DMS53 (cell line): ENCODE measurements at regions not wholly inside any gene's neighbourhood (a gene's known extent, or its start where the extent isn't known, plus 50 kb on each side); places are given as distances from the start of the nearest gene placed in this dataset.

Experiments used
- DNase-seq: peaks from one replicate; lab custom pipeline; 2025; lab: John Stamatoyannopoulos, UW

DNA sequence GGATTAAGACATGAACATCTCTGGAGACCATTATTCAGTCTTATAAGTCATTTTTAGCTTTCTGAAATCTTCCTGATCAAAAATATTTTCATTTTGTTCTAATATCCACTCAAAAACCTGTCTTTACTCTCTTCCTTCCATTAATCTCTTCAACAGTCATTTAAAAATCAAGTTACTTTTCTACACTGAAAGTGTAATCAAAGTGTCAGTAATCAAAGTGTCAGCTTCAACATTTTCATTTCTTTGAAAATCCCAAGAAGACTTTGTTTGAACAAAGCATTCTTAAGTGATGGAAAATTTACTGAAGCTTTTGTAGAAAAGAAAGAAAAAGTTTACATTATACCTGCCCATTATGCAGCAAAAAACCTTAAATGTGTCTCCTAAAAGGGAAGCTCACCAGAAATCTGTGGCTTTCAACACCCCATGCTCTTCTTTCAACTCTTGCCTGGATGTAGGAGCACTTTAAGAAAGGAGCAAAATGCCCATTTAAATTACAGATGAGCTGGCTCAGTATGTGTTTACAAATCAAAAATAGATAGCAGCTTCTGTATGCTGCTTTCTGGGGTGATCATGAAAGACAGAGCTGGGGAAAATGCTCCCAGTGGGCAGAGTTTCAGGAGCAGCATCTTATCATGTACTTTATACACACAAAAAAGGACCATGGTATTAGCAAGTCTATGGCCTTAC, 260.8 kb upstream of the NCAM2 start:
- no peak for DNase-seq

DNA sequence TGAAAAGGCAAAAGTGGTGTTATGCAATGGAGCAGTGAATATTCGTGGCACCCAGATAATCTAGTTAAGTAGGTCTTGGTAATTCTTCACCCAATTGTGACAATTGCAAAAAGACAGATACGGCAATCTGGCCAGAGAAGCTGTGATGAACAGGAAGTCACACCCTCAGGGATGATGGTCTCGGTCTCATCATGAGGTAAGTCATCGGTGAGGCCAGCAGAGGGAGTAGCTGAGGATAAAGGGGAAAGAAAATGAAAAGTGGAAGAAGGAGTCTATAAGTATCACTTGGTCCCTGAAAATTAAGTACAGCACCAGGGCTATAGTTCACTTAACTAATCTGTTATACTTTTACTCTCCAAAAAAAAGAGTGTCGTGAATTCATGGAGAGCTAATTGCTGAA, 258.8 kb upstream of the NCAM2 start:
- DNase-seq = peak; percentile 47

DNA sequence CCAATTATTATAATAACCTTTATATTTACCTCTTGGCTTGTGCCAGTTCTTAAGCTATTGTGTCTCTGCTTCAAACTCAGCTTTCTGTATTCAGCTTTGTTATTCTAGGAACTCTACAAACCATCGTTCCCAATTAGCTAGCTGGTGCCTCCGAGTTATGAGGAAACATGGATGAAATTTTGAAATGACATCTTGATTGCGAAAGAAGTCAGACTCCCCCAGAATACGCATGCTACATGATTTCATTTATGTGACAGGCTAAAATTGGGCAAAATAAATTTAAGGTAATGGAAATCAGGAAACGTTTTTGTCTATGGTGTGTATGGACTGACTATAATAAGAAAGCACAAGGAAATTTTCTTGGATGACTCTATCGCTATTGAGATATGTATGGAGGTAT, 256.8 kb upstream of the NCAM2 start:
- DNase-seq = no peak

DNA sequence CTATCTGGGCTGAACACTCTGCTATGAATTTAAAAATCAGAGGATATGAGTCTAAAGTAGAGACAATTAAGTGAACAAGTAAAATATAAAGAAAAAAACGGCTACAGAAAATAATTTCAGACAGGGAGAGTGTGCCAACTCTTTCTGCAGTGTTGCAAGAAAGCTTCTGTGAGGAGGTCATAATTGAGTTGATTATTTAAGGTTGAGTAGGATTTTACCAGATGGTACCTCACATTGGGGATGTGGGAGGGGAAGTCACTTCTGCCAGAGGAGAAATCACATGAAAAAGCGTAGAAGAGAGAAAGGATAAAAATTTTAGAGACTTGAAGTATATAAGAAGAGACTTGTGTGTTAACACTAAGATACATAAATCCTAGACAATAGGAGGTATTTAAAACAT, 238.0 kb upstream of the NCAM2 start:
- DNase-seq = no peak

DNA sequence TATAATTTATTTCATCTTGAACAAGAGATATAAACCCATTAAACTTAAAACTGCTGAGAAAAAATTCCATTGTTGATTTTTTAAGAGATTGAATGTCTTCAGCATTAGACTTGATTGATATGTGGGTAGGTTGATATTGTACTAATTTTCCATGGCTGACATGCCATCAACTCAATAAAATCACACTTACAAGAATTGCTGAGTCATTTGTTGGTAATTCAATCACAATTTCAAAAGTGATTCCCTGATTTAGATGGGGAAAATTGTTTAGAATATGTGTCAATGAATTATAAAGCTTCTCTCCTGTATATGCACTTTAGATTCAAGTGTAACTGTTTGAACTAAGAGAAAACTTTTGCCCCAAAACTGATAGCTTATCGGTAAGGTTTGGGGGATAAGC, 223.5 kb upstream of the NCAM2 start:
- DNase-seq = no peak

DNA sequence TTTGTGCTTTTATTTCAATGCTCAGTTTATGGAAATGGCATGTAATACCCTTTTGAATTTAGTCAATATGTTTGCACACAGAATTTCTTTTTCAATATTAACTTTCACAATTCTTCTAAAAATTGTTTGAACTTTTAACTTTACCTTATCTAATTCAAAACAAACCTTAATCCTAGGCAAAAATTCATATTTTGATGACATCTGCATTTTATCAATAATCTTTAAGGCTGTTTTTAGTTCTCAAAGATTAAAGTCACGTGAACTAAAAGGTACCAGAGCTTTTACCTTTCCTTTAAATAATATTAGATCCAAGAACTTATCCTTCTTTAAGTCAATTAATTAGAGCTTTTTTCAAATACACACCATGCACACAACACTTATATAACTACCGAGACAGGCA, 218.9 kb upstream of the NCAM2 start:
- no peak for DNase-seq

DNA sequence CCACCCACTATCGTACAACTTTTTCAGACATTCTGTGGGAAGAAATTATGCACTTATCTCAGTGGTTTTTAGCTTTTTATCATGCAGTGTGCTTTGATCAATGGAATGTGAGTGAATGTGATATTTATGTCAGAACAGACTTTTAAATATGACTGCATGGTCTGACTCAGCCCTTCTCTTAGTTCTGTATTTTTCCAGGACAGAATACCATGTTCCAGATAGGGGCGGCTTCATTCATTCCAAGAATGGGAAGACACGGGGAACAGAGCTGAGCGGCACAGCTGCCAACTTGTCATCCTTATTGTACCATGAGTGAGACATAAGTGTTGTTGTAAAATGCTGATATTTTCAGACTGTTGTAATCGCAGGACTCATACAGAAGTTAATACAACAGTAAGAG, 214.6 kb upstream of the NCAM2 start:
- no peak for DNase-seq

DNA sequence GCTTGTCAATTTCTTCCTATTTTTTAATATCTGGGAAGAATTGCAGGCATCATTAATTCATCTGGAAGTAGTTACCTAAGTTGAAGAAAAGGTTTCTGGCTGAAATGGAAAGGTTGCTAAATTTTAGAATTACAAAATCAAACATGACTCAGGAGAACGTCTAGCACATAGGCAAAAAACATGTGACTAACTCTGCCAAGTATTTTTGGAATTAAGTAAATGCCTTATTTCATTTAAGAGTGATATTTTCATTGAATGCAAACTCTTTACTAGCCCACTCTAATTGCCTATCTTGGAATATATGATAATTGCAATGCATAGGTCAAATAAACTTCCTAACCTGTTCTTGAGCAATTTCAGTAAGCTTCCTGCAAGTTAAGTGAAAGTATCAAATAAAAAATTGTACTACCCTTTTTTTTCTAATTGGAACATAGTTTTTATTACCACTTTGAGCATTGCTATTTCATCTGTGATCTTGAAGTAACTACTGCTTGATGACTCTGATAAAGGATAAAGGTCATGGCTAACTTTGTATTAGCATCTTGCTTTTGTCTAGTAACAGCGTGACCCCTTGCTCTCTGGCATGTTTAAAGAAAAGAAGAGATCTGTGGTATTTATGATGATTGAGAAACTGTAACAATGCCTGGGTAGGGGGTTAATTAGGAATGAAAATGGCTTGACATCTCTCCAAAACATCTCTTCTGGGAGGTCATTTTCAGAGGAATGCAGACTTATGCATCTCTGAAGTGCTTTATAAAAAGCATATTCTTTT, 208.3 kb upstream of the NCAM2 start:
- no peak for DNase-seq

DNA sequence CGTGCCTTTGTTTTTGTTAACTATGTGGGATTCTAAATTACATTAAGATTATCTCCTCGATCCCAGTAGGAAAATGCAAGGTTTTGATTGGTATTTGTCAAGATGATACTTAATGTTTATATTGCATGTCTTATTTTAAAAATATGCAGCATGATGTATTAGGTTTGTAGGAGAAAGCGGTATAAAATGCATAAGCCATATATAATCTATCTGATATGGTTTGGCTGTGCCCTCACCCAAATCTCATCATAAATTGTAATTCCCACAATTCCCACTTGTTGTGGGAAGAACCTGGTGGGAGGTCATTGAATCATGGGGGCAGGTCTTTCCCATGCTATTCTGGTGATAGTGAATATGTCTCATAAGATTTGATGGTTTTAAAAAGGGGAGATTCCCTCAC, 198.1 kb upstream of the NCAM2 start:
- DNase-seq = no peak

DNA sequence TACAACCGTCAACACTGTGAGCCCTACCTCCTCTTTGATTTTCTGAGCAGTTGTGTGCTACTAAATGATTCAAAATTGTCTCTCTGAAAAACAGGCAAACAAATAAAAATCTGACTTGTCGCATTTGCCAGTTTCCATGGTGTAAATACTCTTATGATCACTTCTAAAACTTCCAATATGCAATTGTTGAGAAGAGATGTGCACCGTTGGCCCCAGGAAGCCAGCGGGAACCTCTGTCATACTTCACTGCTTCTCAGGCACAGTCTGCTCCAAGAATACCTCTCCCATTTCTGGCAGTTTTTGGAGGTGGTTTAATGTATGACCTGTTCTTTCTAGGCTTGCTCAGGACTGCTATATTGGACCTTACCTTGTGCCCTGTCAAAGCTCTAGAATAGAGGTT, 196.0 kb upstream of the NCAM2 start:
- no peak for DNase-seq

DNA sequence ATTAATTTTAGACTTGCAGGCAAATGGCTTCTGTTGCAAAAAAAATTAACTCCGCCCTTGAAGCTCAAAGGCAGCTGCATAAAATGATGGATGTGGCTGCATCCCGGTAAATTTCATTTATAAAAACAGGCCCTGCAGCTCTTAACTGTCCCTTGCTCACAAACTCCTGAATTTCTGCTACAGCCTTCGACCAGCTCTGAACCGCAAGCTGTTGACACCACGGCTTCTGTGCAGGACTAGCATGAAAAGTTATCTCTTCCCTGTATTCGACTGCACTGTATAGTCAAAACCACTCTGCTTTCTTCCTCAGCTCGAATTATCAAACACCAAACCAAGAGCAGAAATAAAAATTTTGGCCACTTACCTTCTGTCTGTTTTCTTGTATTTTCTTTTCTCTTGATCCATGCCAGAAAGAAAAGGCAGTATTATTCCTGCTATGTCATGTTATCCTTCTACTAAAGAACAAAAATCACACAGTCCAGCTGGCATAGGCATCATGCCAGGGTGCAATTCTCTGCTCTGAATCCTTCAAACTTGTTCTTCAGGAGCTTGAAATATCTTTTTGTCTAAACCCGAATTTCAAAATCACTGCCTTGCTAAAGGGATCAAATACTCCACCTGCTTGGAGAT, 195.5 kb upstream of the NCAM2 start:
- no peak for DNase-seq

DNA sequence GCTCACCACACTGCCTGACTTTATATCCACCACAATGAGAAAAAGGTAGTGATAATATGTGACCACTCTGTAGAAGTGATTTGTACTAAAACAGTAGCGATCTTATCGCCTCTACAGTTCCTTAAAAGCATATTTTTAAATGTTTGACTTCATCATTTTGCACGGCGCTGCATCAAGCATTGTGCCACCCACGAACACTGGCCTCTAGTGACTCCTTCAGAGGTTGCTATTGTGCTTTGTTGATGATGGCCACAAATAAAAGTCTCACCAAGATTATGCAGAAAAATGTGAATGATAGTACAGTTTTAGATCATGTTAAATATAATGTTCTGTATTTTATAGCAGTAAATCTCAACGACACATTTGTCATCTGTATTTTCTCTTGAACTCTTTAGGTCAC, 186.5 kb upstream of the NCAM2 start:
- no peak for DNase-seq

DNA sequence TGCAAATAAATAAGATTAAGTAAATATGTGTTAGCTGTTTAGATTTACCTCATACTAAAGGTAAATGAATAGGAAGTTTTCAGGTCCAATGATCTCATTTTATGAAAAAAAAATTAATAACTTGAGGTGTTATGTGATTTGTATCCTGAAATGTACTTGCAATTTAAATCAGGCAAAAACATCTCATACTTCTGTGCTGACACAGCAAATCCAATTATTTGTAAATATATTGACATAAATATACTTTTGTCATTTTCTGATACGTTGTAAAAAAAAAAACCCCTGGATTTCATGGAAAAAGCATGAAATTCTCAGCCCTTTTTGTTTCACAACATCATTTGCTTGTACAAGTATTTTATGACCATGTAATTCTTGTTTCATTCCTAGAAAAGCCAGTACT, 184.1 kb upstream of the NCAM2 start:
- no peak for DNase-seq

DNA sequence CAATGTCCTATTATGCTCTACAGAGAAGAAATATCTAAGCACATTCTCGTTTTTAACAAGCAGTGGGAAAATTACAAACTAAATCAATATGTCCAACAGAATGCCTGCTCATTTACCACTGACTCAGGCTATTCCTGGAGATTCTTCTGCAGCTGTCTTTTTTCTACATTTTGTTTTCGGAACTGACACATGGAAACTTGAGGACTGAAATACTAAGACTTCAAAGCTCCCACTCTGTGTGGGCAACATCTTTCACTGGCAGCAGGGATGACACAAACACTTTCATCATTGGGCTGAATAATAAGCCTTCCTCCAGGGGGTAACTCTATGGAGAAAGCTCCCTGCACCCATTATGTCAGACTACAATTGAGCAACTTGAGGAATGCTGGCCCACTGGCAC, 175.5 kb upstream of the NCAM2 start:
- DNase-seq = no peak

DNA sequence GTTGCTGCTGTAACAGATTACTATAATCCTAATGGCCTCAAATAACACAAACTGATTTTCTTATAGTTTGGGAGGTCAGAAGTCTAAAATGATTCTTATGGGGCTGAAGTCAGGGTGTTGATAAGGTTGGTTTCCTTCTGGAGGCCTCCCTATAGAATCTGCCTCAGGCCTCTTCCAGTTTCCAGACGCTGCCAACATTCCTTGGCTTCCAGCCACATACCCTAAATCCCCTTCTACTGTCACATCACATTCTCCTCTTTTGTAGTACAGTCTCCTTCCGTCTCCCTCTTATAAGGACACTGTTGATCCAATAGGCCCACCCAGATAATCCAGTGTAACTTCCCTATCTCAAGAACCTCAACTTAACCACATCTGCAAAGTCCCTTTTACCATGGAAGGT, 145.3 kb upstream of the NCAM2 start:
- DNase-seq = no peak

DNA sequence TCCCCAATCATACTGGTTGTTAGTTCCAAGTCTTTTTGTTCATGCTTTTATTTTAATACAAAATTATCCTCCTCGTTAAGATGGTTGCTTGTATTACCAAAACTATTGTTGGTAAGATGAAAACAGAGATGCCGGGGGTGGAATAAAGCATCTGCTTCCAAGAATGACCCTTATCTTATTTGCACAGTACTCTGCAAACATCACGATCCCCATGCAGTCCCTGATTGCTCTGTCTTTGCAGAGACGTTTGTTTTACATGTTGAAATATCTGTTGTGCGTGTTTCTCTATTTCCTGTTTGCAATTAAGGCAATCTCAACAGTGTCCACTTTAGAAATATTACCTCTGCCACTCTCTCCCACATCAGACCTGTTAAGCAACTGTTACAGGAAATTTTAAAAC, 141.3 kb upstream of the NCAM2 start:
- peak; percentile 85 for DNase-seq

DNA sequence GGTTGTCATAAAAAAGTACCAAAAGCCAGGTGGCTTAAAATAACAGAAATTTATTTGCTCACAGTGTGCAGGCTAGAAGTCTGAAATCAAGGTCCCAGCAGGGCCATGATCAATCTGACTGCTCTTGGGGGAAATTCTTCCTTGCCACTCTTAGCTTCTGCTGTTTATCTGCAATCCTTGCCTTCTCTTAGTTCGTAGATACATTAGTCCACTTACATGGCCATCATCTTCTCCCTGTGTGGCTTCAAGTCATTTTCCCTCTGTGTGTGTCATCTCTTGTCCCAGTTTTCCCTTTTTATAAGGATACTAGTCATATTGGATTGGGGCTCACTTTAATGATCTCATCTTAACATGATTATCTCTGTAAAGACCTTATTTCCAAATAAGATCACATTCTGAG, 124.0 kb upstream of the NCAM2 start:
- no peak for DNase-seq

DNA sequence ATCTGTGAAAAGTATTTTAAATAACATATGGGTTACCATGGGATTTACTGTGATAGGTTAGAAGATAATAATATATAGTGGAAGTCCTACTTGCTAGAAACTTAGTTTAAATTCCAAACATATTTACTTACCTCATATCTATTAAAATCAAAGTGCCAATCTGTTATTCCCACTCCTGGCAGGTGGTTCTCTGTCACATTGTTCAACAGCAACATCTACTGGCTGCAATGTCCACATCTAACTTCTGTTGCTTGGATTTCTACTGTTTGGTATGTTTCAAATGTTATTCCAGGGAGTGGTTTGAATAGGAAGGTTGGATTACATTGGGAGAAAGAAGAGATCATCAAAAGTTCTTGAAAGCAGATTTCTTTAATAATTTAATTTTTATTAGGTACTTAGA, 122.5 kb upstream of the NCAM2 start:
- DNase-seq = peak; percentile 33

DNA sequence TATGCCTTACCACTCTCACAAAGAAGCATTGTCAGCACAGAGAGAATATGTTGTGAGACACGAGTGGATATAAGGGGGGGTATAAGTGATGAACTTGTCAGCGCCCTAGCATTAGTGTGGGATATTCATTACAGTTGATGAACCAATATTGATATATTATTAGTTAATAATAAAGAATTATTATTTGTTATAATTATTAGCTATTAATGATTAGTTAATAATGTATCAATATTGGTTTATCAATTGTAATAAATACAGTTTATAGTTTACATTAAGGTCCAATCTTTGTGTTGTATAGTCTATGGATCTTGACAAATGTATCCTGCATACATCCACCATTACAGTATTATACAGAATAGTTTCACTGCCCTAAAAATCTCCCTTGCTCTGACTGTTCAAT, 120.2 kb upstream of the NCAM2 start:
- no peak for DNase-seq

DNA sequence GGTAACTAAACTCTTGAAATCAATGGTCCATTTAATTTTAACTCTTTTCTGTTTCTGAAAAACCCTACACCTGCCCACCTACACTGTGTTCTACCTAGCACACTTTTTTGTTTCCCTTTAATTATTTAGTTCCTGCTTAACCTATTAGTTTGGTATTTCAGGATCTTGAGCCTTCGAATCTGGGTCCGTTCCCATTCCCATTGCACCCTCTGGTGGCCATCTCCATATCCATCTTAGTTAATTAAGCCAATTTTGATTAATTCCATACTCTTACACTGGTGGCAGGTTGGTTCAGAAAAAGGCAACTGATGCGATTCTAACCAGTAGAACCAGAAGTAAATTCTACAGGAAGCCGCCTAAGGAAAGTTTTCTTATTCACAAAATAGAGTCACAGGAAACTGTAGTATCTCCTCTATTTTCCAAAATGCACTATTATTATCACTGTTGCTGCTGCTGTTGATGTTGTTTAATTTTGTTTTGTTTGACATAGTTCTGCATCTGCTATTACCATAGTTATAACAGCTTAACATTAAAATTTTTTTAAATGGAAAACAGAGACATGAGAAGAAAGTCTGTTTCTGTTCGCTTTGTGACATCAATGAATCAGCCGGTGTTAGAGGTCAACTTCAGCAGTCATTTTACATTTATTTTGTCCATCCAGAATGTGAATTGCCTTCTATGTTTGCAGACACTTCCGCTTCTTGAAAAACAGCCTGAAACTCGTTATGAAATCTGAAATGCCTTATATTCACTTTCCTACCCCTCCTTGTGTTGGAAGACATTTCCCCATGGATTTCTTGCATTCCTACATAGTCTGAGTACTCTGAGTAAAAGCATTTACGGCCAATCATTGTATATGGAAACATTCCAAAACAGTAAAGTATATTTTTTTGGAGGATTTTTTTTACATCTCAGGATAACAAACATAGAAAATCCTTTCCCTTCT, 115.5 kb upstream of the NCAM2 start:
- DNase-seq = peak; percentile 59

DNA sequence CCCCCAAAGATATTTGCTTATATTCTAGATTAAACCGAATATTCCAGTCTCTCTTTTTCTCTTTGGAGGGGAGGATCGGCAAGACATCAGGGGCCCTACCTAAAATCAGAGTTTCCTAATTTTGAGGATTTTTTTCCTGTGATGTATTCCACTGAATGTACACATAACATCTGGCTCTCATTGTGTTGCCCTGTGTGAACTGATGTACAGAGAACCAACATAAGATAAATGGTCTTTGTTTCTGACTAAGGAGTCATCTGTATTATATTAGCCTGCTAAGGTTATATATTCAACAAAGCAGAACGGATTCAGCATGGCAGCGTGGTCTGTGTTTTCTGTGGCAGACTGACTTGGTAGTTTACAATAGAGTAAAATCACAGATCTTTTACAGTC, 114.8 kb upstream of the NCAM2 start:
- DNase-seq = no peak

DNA sequence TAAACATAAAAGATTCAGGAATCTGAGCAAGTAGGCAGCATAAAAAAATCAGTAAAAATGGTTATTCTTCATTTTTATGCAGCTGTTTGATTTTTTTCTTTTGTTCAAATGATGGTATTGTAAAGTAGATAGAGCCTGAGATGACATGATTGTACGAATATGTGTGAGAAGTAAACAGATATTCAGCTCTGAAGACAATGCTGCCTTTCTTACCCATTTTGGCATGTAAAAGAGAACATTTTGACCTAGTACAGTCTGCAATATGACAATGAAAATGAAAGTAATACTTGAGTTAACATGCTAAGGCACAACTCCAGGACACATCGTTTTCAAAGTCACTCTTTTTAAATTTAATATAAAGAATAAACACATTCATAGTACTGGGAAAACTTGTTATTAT, 95.7 kb upstream of the NCAM2 start:
- no peak for DNase-seq
